DND-41 (cell line): ENCODE measurements at regions not wholly inside any gene's neighbourhood (a gene's known extent, or its start where the extent isn't known, plus 50 kb on each side); places are given as distances from the start of the nearest gene placed in this dataset.
"Not testable (repeated sequence)": the region's sequence is repeated elsewhere in the genome, so short reads cannot be mapped to it uniquely, and the experiment has no call there.

ENCODE experiments used
- ATAC-seq: fragments of 200-7000 bp; cut with Tn5 transposase; 3 replicates; pipeline ENCODE4 v1.9.1; 2021; ENCODE audit warnings: low read depth; ENCODE audit not compliant: insufficient read depth
- DNase-seq: peaks from one replicate; pipeline ENCODE4 v3.0.0-alpha.2; 2020
- H2AFZ ChIP-seq: 2 replicates; pipeline ENCODE4 v1.6.0; 2012; ENCODE audit warnings: low read depth, low read length
- H3K27ac ChIP-seq: 2 replicates; pipeline ENCODE4 v1.5.1; 2012; ENCODE audit warnings: low read length, inconsistent platforms
- H3K27me3 ChIP-seq: fragments of 200-600 bp; sonication (generic); 2 replicates; pipeline ENCODE4 v1.6.0; 2012; ENCODE audit warnings: low read length, mild to moderate bottlenecking, inconsistent platforms; ENCODE audit not compliant: insufficient read depth, poor library complexity
- H3K36me3 ChIP-seq: 2 replicates; pipeline ENCODE4 v1.5.1; 2012; ENCODE audit warnings: low read length, inconsistent platforms; ENCODE audit not compliant: insufficient read depth
- H3K4me1 ChIP-seq: 2 replicates; pipeline ENCODE4 v1.5.1; 2012; ENCODE audit warnings: mild to moderate bottlenecking, low read length; ENCODE audit not compliant: insufficient read depth
- H3K4me2 ChIP-seq: 2 replicates; pipeline ENCODE4 v1.6.0; 2012; ENCODE audit warnings: mild to moderate bottlenecking, moderate library complexity, low read length, inconsistent platforms; ENCODE audit not compliant: insufficient read depth
- H3K4me3 ChIP-seq, 2 experiments: fragments of 200-600 bp in 1 of 2; shearing (Covaris generic) in 1 of 2; 2 replicates each; pipeline ENCODE4 v1.5.1; 2012 to 2016; ENCODE audit warnings: inconsistent platforms in 2 of 2, low read length in 2 of 2, mild to moderate bottlenecking in 2 of 2, low read depth in 1 of 2, moderate library complexity in 1 of 2
- H3K79me2 ChIP-seq: 2 replicates; pipeline ENCODE4 v1.6.0; 2012; ENCODE audit warnings: low read length, inconsistent platforms; ENCODE audit not compliant: insufficient read depth
- H3K9ac ChIP-seq: 2 replicates; pipeline ENCODE4 v1.6.0; 2012; ENCODE audit warnings: low read depth, mild to moderate bottlenecking, inconsistent platforms, low read length, moderate library complexity
- H3K9me3 ChIP-seq: 2 replicates; pipeline ENCODE4 v1.5.1; 2012; ENCODE audit warnings: low read length, moderate library complexity, mild to moderate bottlenecking, inconsistent platforms; ENCODE audit not compliant: insufficient read depth, severe bottlenecking
- H4K20me1 ChIP-seq: 2 replicates; pipeline ENCODE4 v1.6.0; 2012; ENCODE audit warnings: low read length; ENCODE audit not compliant: insufficient read depth
- CTCF ChIP-seq: IDR thresholded peaks from 2 replicates; pipeline ENCODE4 v1.5.1; 2012; ENCODE audit warnings: borderline replicate concordance, low read length, moderate library complexity, mild to moderate bottlenecking; ENCODE audit not compliant: poor library complexity, severe bottlenecking; ENCODE audit errors: extremely low read depth
- EZH2 ChIP-seq: IDR thresholded peaks from 3 replicates; pipeline ENCODE4 v1.6.1; 2012; ENCODE audit warnings: borderline replicate concordance, low read depth, mild to moderate bottlenecking, moderate library complexity, low read length, inconsistent platforms; ENCODE audit not compliant: severe bottlenecking

- H3K9ac ChIP-seq, H3K27me3 ChIP-seq, H3K27ac ChIP-seq, DNase-seq, H3K9me3 ChIP-seq, ATAC-seq, H3K4me1 ChIP-seq, H2AFZ ChIP-seq, H3K4me3 ChIP-seq, H4K20me1 ChIP-seq, H3K36me3 ChIP-seq, H3K79me2 ChIP-seq, H3K4me2 ChIP-seq: not testable (repeated sequence)
These were observed 94.3 kb downstream of the XKR3 start for GRCh38 chr22:16730894-16731293.

- H3K27me3 ChIP-seq, H3K4me3 ChIP-seq, H4K20me1 ChIP-seq, H3K4me2 ChIP-seq, H3K27ac ChIP-seq, DNase-seq, H3K9ac ChIP-seq, H2AFZ ChIP-seq, H3K9me3 ChIP-seq, H3K79me2 ChIP-seq, ATAC-seq, H3K36me3 ChIP-seq: not testable (repeated sequence)
- H3K4me1 ChIP-seq, result peaks cover 14% of the 10 kb centered on the region
These were observed 97.7 kb downstream of the XKR3 start for GRCh38 chr22:16727491-16727890.

- H3K9ac ChIP-seq, H3K9me3 ChIP-seq, H3K79me2 ChIP-seq, H3K27me3 ChIP-seq, ATAC-seq, H3K36me3 ChIP-seq, DNase-seq, H3K27ac ChIP-seq, H3K4me2 ChIP-seq, H3K4me3 ChIP-seq, H4K20me1 ChIP-seq: not testable (repeated sequence)
- Histone ChIP-seq H3K4me1 (peaks cover 22% of the 10 kb centered on the region), H2AFZ (peak overlapping the region; percentile 33)
These were observed 102.0 kb downstream of the XKR3 start for GRCh38 chr22:16723241-16723640.

GRCh38 chr22:16722564-16722963 lies 102.6 kb downstream of the XKR3 start:
- Histone ChIP-seq H3K27ac (peak overlapping the region; percentile 52; the same call in 1 of the 2 replicates), H3K4me2 (peak overlapping the region; percentile 14; the same call in 1 of the 2 replicates), H3K4me1 (peaks cover 22% of the 10 kb centered on the region)
- H4K20me1 ChIP-seq, H3K9me3 ChIP-seq, H3K36me3 ChIP-seq, H3K4me3 ChIP-seq, H3K27me3 ChIP-seq, H3K9ac ChIP-seq, H3K79me2 ChIP-seq, H2AFZ ChIP-seq, DNase-seq: not testable (repeated sequence)
- ATAC-seq, result peak; percentile 71

- Histone ChIP-seq H3K27me3 (no peaks in the 10 kb centered on the region), H3K36me3 (no peaks in the 10 kb centered on the region), H3K4me2 (0 out of 2 replicates have a peak overlapping the region, but pooled peaks have one; percentile 14), H3K79me2 (no peaks in the 10 kb centered on the region), H3K9me3 (no peaks in the 10 kb centered on the region), H3K27ac (no peak overlapping the region), H3K4me3 (no peak overlapping the region), H3K9ac (no peak overlapping the region), H2AFZ (no peak overlapping the region), H3K4me1 (peaks cover 22% of the 10 kb centered on the region), H4K20me1 (no peaks in the 10 kb centered on the region)
- TF ChIP-seq CTCF (no peak), EZH2 (no peak)
- ATAC-seq, result peak; percentile 49; the same call in 1 of the 3 replicates
- no peak for DNase-seq
These were observed 103.2 kb downstream of the XKR3 start for GRCh38 chr22:16721961-16722360.
